T-helper 2 cell treated with Interferon-gamma antibody and Interleukin-4, amounts not matched to agents 5 μg/mL and 100 μg/mL, for 36 hours (primary cell): ENCODE measurements at regions not wholly inside any gene's neighbourhood (a gene's known extent, or its start where the extent isn't known, plus 50 kb on each side); places are given as distances from the start of the nearest gene placed in this dataset.
"Not testable (repeated sequence)": the region's sequence is repeated elsewhere in the genome, so short reads cannot be mapped to it uniquely, and the experiment has no call there.

Experiments
- DNase-seq: peaks from one replicate; pipeline ENCODE4 v3.0.0; 2021; ENCODE audit warnings: low spot score
- H3K27ac Mint-ChIP-seq: one replicate; pipeline ENCODE4 v1.8.0; 2021; ENCODE audit warnings: mild to moderate bottlenecking, mixed read lengths
- H3K27me3 Mint-ChIP-seq: one replicate; pipeline ENCODE4 v1.8.0; 2021; ENCODE audit warnings: low read depth, mixed read lengths
- H3K36me3 Mint-ChIP-seq: one replicate; pipeline ENCODE4 v1.8.0; 2021; ENCODE audit warnings: low read depth, mixed read lengths
- H3K4me1 Mint-ChIP-seq: one replicate; pipeline ENCODE4 v1.8.0; 2021; ENCODE audit warnings: low read depth, mixed read lengths
- H3K4me3 Mint-ChIP-seq: one replicate; pipeline ENCODE4 v1.8.0; 2022; ENCODE audit warnings: mild to moderate bottlenecking, moderate library complexity, mixed read lengths
- H3K9me3 Mint-ChIP-seq: one replicate; pipeline ENCODE4 v1.8.0; 2021; ENCODE audit warnings: mixed read lengths

DNA sequence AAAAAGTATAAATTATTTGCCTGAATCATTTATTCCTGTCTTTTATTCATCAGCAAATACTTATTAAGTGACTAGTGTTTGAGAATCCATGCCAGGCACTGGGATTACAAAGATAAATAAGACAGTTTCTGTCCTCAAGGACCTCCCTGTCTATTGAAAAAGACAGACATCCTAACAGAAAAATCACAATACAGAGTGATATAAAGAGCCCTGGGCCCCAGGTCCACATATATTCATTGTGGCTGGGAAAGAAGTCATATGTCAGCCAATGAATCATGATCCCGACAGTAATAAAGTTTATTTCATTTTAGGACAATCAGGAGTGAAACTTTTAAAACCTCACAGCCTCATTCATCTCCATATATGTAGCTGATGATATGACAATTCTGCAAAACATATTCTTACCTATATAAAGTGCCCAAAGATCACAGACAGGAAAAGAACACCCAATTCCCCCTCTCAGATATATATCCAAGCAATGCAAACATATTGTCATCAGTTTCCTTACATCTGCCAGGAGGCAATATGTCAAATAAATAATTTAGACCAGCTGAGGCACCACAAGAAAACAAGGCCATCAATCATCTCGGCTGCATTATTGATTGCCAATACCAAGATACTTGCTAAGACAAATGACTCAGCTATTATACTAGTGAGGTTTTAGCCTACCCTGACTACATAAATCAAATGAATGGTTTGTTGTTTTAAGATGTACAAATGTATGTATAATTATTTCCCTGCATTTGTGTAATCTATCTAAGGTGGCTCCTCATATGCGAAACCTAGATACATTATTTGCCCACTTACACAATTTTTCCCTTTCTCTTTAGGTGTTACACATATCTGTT lies 590.9 kb upstream of the API5 start:
- no peaks in the 10 kb centered on the region for H3K27me3 Mint-ChIP-seq
- no peak overlapping the region for H3K27ac Mint-ChIP-seq

DNA sequence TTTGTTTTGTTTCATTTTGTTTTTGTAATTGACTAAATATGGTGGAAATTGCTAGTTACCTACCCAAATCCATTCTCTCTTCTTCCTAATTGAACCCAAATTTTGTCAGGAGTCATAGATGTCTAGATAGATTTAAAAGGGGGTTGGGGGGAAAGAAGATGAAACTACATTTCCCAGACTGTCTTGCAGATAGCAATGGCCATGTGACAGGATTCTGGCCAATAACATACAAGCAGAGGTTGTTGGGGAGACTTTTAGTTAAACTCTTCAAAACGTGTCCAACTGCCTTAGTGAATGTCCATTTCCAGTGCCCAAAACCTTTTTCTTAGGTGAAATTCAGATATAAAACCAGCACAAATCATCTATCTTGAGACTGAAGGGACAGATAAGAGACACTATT lies 583.9 kb upstream of the API5 start:
- H3K9me3 Mint-ChIP-seq, result peaks cover 19% of the 10 kb centered on the region
- H3K4me1 Mint-ChIP-seq, result no peaks in the 10 kb centered on the region
- H3K4me3 Mint-ChIP-seq, result no peak overlapping the region
- H3K36me3 Mint-ChIP-seq, result no peaks in the 10 kb centered on the region
- no peak overlapping the region for H3K27ac Mint-ChIP-seq
- H3K27me3 Mint-ChIP-seq, result no peaks in the 10 kb centered on the region
- DNase-seq, result no peak

More for the DNA sequence above, 590.9 kb upstream of the API5 start:
- no peaks in the 10 kb centered on the region for H3K36me3 Mint-ChIP-seq
- H3K4me3 Mint-ChIP-seq, result no peak overlapping the region
- no peaks in the 10 kb centered on the region for H3K4me1 Mint-ChIP-seq
- peaks cover 33% of the 10 kb centered on the region for H3K9me3 Mint-ChIP-seq
- no peak for DNase-seq

DNA sequence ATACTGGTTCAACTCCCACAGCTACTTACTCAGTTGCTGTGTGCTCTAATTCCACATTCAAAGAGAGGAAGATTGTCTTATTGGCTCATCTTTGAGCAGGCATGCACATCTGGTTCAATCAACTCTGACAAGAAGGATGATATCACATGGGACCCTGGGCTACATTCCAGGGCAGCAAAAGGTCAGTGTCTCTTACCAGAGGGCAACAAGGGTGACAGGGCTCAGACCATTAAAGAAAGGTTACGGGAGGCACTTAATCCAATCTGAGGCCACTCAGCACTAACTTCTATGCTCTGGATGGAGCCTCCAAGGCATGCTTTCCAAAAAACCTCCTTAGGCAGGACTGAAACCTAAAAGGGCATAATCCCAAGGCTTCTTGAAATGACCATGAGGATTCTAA lies 549.4 kb upstream of the API5 start:
- Mint-ChIP-seq H3K9me3 (no peaks in the 10 kb centered on the region), H3K27ac (no peak overlapping the region), H3K36me3 (no peaks in the 10 kb centered on the region), H3K4me3 (no peak overlapping the region), H3K27me3 (no peaks in the 10 kb centered on the region), H3K4me1 (no peaks in the 10 kb centered on the region)
- no peak for DNase-seq

DNA sequence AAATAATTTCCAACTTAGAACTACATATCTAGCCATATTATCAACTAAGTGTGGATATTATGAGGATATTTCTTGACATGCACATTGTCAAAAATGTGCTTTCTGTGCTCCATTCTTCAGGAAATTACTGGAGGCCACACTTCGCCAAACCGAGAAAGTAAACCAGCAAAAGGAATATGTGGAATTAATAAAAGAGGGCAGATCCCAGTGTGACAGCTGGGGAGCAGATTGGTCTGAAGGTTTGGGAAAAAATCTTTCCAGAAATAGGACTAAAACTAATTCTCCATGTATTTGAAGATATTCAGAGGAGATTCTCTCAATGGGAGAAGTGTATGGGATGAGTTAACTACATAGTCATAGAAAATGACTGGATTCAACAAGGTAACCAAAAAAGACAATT lies 546.9 kb upstream of the API5 start:
- Mint-ChIP-seq H3K36me3 (no peaks in the 10 kb centered on the region), H3K4me3 (no peak overlapping the region), H3K9me3 (no peaks in the 10 kb centered on the region), H3K27me3 (no peaks in the 10 kb centered on the region), H3K27ac (no peak overlapping the region), H3K4me1 (no peaks in the 10 kb centered on the region)
- no peak for DNase-seq

DNA sequence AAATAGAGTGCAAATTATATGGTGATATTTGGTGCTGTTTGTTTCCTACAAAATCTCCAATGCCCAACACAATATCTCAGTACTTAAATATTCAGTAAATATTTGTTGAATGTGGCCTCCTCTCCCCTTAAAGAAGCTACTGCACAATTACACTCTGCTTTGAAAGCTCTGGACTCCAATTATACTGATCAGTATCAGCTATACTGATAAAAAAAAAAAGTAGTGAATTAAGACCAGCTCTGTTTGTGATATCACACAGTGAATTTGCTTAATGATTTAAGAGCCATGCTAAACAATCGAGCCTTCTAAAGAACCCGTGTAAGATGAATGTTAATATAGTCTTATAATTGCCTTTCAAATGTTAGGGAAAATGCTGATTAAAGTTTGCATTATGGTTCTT lies 543.2 kb upstream of the API5 start:
- H3K27me3 Mint-ChIP-seq, result no peaks in the 10 kb centered on the region
- no peak for DNase-seq
- no peaks in the 10 kb centered on the region for H3K36me3 Mint-ChIP-seq
- no peaks in the 10 kb centered on the region for H3K9me3 Mint-ChIP-seq
- no peak overlapping the region for H3K4me3 Mint-ChIP-seq
- no peaks in the 10 kb centered on the region for H3K4me1 Mint-ChIP-seq
- H3K27ac Mint-ChIP-seq, result no peak overlapping the region

DNA sequence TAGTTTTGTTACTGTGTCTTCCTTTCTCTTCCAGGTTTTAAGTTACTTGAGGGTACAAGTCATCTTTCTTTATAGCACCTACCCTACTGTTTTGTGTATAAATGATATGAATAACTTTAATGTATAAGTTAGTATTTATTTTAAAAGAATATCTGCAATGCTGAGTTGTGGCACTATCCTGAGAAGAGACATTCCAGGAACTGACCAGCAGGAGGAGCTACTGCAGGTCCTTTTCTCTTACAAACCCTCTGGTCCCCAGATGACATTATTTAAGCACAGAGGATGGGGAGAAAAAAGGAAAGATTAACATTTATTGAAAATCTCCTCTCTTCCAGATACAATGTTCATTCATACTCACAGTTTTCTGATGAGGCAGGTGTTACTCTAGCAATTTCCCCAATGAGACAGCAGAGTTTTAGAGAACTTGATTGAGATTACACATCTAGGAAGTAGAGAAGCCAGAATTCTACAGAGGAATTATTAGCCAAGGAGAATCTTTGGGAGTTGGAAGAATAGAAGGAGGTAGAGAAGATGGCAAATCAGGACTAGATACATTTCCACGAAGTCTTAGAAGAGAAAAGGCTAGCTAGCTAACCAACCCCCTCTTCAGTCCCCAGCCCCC lies 541.2 kb upstream of the API5 start:
- Mint-ChIP-seq H3K4me3 (no peak overlapping the region), H3K27me3 (no peaks in the 10 kb centered on the region), H3K27ac (no peak overlapping the region), H3K9me3 (no peaks in the 10 kb centered on the region), H3K36me3 (no peaks in the 10 kb centered on the region), H3K4me1 (no peaks in the 10 kb centered on the region)
- DNase-seq, result no peak

DNA sequence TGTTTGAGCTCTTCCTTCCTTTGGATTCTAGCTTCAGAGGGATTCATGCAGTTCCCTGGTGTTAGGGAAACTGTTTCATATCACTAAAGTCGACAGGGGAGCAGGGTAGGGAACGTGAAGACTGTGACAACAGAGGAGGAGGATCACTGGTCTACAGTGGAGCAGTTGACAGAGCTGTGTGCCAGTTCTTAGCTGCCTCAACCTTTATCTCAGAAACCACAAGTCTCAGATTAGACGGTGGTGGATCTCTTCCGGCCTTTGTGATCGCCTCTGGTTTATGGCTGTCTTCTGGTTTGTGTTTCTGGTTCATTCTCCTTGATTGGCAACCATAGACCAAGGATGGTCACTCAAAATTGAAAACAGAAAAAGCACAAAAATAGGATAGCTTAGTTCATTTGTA lies 538.9 kb upstream of the API5 start:
- Mint-ChIP-seq H3K36me3 (no peaks in the 10 kb centered on the region), H3K9me3 (peaks cover 1% of the 10 kb centered on the region), H3K4me1 (no peaks in the 10 kb centered on the region), H3K27me3 (no peaks in the 10 kb centered on the region), H3K27ac (no peak overlapping the region), H3K4me3 (no peak overlapping the region)
- DNase-seq, result no peak

DNA sequence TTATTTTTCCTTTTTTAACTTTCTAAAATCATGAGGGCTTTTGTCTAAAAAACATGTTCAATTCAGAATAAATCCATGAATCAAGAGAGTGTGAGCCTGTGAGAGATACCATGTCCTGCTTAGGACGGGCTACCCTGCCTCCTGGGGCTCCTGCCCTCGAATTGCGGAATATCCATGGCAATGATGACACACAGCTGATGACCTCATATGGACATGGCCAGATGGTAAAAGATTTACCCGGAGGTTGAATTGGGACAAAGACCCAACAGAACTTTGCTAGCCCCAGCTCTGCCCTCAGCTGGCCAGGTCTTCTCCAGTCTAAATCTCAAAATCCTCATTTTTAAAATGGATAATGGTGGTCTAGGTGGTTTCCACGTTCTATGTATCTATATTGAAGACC lies 538.1 kb upstream of the API5 start:
- H3K36me3 Mint-ChIP-seq, result no peaks in the 10 kb centered on the region
- H3K27me3 Mint-ChIP-seq, result no peaks in the 10 kb centered on the region
- H3K9me3 Mint-ChIP-seq, result peaks cover 3% of the 10 kb centered on the region
- DNase-seq, result no peak
- no peaks in the 10 kb centered on the region for H3K4me1 Mint-ChIP-seq
- no peak overlapping the region for H3K27ac Mint-ChIP-seq
- H3K4me3 Mint-ChIP-seq, result no peak overlapping the region

DNA sequence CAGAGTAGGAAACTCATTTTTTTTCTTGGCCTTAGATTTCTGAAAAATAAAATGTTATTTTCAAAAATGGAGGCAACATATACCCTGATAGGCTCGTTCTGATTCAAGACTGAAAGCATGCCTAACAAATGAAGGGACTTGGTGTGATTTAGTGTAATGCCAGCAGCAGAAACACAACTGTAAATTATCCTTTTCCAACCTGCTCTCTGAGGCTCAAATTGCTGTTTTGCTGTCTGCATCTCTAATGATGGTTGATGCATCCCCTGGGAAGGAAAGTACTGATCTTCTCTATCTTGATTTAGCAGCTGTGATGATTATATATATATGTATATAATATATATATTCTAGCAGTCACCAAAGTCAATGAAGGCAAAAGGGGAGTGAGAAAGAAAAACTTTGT lies 537.2 kb upstream of the API5 start:
- Mint-ChIP-seq H3K36me3 (no peaks in the 10 kb centered on the region), H3K4me3 (no peak overlapping the region), H3K27ac (no peak overlapping the region), H3K4me1 (no peaks in the 10 kb centered on the region), H3K9me3 (peaks cover 3% of the 10 kb centered on the region), H3K27me3 (no peaks in the 10 kb centered on the region)
- DNase-seq, result no peak

DNA sequence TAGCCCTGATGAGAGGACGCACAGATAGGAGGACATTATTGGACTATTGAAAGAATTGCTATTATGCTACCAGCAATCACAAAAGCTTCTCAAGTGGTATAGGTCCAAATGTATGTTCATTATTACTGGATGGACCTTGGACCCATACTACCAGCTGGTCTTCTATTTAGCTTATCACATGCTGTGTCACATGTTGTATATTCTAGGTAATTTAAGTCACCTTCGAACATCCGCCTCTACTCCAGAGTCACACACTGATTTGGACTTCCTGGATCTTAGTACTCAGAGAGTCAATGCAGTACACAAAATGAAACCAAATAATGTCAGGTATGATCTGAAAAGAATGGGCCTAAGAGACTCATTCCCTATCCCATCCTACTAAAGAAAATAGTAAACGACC lies 534.0 kb upstream of the API5 start:
- no peaks in the 10 kb centered on the region for H3K36me3 Mint-ChIP-seq
- H3K4me3 Mint-ChIP-seq, result no peak overlapping the region
- no peak for DNase-seq
- no peaks in the 10 kb centered on the region for H3K27me3 Mint-ChIP-seq
- peaks cover 3% of the 10 kb centered on the region for H3K9me3 Mint-ChIP-seq
- H3K4me1 Mint-ChIP-seq, result no peaks in the 10 kb centered on the region
- H3K27ac Mint-ChIP-seq, result no peak overlapping the region

DNA sequence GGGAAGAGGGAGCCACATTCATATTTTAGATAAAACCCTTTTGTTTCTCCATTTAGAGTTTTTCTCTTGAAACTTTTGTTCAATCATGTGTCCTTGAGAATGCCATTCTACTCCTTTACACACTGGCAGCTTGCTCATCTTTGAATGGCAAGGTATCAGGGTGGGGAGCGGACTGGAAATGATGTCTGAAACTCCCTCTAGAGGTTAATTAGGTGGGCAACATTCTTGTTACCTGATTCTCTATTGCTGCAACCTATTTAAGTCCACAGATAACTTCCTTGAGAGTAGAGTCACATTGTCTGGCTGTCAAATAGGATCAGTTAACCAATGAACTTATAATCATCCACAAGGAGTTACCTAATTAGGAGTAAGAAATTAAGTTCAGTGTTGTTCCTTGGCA lies 533.6 kb upstream of the API5 start:
- DNase-seq, result no peak
- Mint-ChIP-seq H3K27me3 (no peaks in the 10 kb centered on the region), H3K9me3 (peaks cover 3% of the 10 kb centered on the region), H3K4me1 (no peaks in the 10 kb centered on the region), H3K4me3 (no peak overlapping the region), H3K27ac (no peak overlapping the region), H3K36me3 (no peaks in the 10 kb centered on the region)

DNA sequence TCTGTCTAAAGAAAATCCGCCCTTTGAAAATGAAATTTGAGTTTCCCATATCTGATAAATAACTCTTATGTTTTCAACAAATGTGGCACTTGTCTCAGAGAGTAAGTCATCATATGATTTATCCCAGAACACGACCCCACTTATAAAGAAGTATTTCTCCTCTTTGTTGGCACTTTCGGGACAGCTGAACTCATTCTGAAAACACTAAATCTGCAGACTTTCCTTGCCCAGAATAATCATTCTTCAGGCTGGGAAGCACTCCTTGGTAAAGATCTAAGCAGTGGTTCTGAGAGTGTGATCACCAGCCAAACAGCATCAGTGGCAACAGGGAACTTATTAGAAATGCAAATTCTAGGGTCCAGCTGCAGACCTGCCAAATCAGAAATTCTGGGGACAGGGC lies 532.2 kb upstream of the API5 start:
- H3K9me3 Mint-ChIP-seq, result peaks cover 3% of the 10 kb centered on the region
- DNase-seq, result no peak
- no peaks in the 10 kb centered on the region for H3K27me3 Mint-ChIP-seq
- H3K36me3 Mint-ChIP-seq, result no peaks in the 10 kb centered on the region
- no peak overlapping the region for H3K27ac Mint-ChIP-seq
- H3K4me1 Mint-ChIP-seq, result no peaks in the 10 kb centered on the region
- H3K4me3 Mint-ChIP-seq, result no peak overlapping the region

DNA sequence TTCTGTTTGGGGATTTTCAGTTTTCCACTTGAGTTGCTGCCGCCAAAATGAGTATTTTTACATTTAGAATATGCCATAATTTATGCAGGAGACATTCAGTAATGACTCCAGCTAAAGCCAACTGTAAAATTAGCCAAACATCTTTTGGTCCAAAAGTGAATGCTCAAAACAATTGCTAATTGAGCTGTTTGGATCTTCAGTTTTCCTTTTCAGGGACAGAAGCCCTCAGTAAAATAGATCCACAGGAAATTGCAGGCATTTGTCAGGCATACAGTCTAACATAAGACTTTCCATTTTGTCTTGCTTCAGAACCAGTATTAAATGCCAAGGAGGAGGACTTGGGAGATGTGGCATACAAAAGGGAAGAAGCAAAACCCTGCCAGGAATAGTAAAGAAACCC lies 524.8 kb upstream of the API5 start:
- Mint-ChIP-seq H3K36me3 (no peaks in the 10 kb centered on the region), H3K4me3 (no peak overlapping the region), H3K4me1 (no peaks in the 10 kb centered on the region), H3K27ac (no peak overlapping the region), H3K9me3 (peaks cover 15% of the 10 kb centered on the region), H3K27me3 (no peaks in the 10 kb centered on the region)
- DNase-seq, result no peak

DNA sequence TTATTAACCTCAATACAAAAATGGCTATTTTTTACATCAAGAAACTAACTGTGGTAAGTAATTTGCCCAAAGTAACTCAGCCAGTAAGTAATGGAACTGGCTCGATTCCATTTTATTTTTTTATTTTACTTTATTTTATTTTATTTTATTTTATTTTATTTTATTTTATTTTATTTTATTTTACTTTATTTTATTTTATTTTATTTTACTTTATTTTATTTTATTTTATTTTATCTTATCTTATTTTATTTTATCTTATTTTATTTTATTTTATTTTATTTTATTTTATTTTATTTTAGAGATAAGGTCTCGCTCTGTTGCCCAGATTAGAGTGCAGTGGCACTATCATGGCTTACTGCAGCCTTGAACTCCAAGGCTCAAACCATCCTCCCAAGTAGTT lies 516.3 kb upstream of the API5 start:
- not testable (repeated sequence) for H3K27ac Mint-ChIP-seq, DNase-seq, H3K4me1 Mint-ChIP-seq, H3K4me3 Mint-ChIP-seq, H3K36me3 Mint-ChIP-seq, H3K9me3 Mint-ChIP-seq, H3K27me3 Mint-ChIP-seq

DNA sequence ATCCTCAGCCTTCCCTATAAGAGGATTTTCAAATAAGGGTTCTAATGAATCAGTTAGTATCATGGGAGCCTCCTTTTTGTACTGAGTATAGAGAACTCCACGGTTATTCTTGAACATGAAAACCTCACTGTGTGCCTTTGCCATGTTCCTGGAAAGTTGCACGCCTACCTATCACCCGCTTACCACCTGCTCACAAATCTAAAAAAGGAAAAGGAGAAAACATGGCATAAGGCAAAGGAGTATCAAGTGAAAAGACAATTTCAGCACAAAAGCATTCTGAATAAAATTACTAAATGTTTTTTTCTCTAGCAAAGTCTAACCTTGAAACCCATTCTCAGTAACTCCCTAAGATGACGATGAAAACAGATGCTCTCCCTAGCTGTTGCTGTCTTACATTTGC lies 511.8 kb upstream of the API5 start:
- no peaks in the 10 kb centered on the region for H3K36me3 Mint-ChIP-seq
- no peak overlapping the region for H3K4me3 Mint-ChIP-seq
- no peak for DNase-seq
- H3K27me3 Mint-ChIP-seq, result no peaks in the 10 kb centered on the region
- H3K9me3 Mint-ChIP-seq, result peaks cover 11% of the 10 kb centered on the region
- H3K27ac Mint-ChIP-seq, result no peak overlapping the region
- H3K4me1 Mint-ChIP-seq, result no peaks in the 10 kb centered on the region
